H1 (cell line): ENCODE measurements at regions not wholly inside any gene's neighbourhood (a gene's known extent, or its start where the extent isn't known, plus 50 kb on each side); places are given as distances from the start of the nearest gene placed in this dataset.

Experiments
- ASH2L ChIP-seq: fragments of 200-600, 300-600 bp; sonication (generic); IDR thresholded peaks from one replicate; pipeline ENCODE4 v1.7.1; 2017; ENCODE audit warnings: low read length
- EGR1 ChIP-seq: IDR thresholded peaks from 2 replicates; pipeline ENCODE4 v1.6.1; 2011; ENCODE audit warnings: low read depth, low read length, borderline replicate concordance
- EP300 ChIP-seq, 2 experiments: IDR thresholded peaks; 1 replicate in 1 of 2; 2 replicates in 1 of 2; pipeline ENCODE4 v1.6.1; 2011 to 2012; ENCODE audit warnings: low read depth in 2 of 2, low read length in 2 of 2, mild to moderate bottlenecking in 2 of 2, borderline replicate concordance in 1 of 2, inconsistent platforms in 1 of 2, moderate library complexity in 1 of 2
- GABPA ChIP-seq: IDR thresholded peaks from 2 replicates; pipeline ENCODE4 v1.6.1; 2011; ENCODE audit warnings: mild to moderate bottlenecking, low read length, moderate library complexity, borderline replicate concordance; ENCODE audit not compliant: insufficient read depth
- HDAC6 ChIP-seq: IDR thresholded peaks from one replicate; pipeline ENCODE4 v1.7.1; 2012; ENCODE audit warnings: low read depth, mild to moderate bottlenecking, inconsistent platforms, low read length, moderate library complexity
- POLR2A ChIP-seq, 2 experiments: IDR thresholded peaks; 1 replicate in 1 of 2; 2 replicates in 1 of 2; pipeline ENCODE4 v1.6.1; 2011; ENCODE audit warnings: low read depth in 2 of 2, low read length in 2 of 2, mild to moderate bottlenecking in 2 of 2; ENCODE audit errors: control extremely low read depth in 1 of 2
- POLR2AphosphoS5 ChIP-seq: IDR thresholded peaks from 2 replicates; pipeline ENCODE4 v1.6.1; 2011; ENCODE audit warnings: low read depth, low read length
- RAD21 ChIP-seq, 2 experiments: IDR thresholded peaks in 1 of 2; conservative IDR thresholded peaks in 1 of 2; 2 replicates each; pipeline ENCODE4 v1.6.1; 2011; ENCODE audit warnings: low read depth in 2 of 2, low read length in 2 of 2, improper control_type of control experiment in 1 of 2, inconsistent platforms in 1 of 2, mild to moderate bottlenecking in 1 of 2, moderate library complexity in 1 of 2
- SIN3A ChIP-seq, 2 experiments: IDR thresholded peaks in 1 of 2; conservative IDR thresholded peaks in 1 of 2; 2 replicates each; pipeline ENCODE4 v1.6.1; 2011 to 2012; ENCODE audit warnings: low read length in 2 of 2, improper control_type of control experiment in 1 of 2, low read depth in 1 of 2, mild to moderate bottlenecking in 1 of 2
- SIRT6 ChIP-seq: IDR thresholded peaks from one replicate; pipeline ENCODE4 v1.7.1; 2012; ENCODE audit warnings: low read length, inconsistent platforms
- TEAD4 ChIP-seq: IDR thresholded peaks from 2 replicates; pipeline ENCODE4 v1.6.1; 2012; ENCODE audit warnings: low read depth, low read length, inconsistent platforms, mixed read lengths
- YY1 ChIP-seq: IDR thresholded peaks from 2 replicates; pipeline ENCODE4 v1.6.1; 2011; ENCODE audit warnings: low read depth, mild to moderate bottlenecking, low read length
- TF ChIP-seq, protein P1 (sequence below), 3 experiments: IDR thresholded peaks; 1 replicate in 2 of 3; 2 replicates in 1 of 3; pipeline versions ENCODE4 v1.5.1 to v1.6.1; 2011; ENCODE audit warnings: low read length in 3 of 3, mild to moderate bottlenecking in 3 of 3, inconsistent platforms in 2 of 3, low read depth in 1 of 3, moderate library complexity in 1 of 3; ENCODE audit not compliant: insufficient read depth in 1 of 3; ENCODE audit errors: control extremely low read depth in 1 of 3
- TF ChIP-seq, protein P2 (sequence below): IDR thresholded peaks from 2 replicates; pipeline ENCODE4 v1.6.1; 2012; ENCODE audit warnings: inconsistent platforms

GRCh38 chr10:60717852-60718251 lies 60.4 kb upstream of the CDK1 start:
- TF ChIP-seq SIRT6 (no peak), POLR2A (IDR thresholded peaks at IDR 0.05; ENCODE audit: control extremely low read depth in 1 of 2, low read depth in 2 of 2, low read length in 2 of 2) (no peak), YY1 (no peak), EP300 (IDR thresholded peaks at IDR 0.05; ENCODE audit: borderline replicate concordance in 1 of 2, low read depth in 2 of 2, low read length in 2 of 2) (no peak), HDAC6 (no peak), SIN3A (conservative IDR thresholded peaks at IDR 0.05 in 1 of 2, IDR thresholded peaks at IDR 0.05 in 1 of 2; ENCODE audit: low read depth in 1 of 2, low read length in 2 of 2) (no peak), ASH2L (no peak), RAD21 (IDR thresholded peaks at IDR 0.05 in 1 of 2, conservative IDR thresholded peaks at IDR 0.05 in 1 of 2; ENCODE audit: low read depth in 2 of 2, low read length in 2 of 2) (no peak), GABPA (no peak), TEAD4 (no peak), EGR1 (no peak), POLR2AphosphoS5 (no peak)
- TF ChIP-seq, protein P1, sequence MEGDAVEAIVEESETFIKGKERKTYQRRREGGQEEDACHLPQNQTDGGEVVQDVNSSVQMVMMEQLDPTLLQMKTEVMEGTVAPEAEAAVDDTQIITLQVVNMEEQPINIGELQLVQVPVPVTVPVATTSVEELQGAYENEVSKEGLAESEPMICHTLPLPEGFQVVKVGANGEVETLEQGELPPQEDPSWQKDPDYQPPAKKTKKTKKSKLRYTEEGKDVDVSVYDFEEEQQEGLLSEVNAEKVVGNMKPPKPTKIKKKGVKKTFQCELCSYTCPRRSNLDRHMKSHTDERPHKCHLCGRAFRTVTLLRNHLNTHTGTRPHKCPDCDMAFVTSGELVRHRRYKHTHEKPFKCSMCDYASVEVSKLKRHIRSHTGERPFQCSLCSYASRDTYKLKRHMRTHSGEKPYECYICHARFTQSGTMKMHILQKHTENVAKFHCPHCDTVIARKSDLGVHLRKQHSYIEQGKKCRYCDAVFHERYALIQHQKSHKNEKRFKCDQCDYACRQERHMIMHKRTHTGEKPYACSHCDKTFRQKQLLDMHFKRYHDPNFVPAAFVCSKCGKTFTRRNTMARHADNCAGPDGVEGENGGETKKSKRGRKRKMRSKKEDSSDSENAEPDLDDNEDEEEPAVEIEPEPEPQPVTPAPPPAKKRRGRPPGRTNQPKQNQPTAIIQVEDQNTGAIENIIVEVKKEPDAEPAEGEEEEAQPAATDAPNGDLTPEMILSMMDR (IDR thresholded peaks at IDR 0.05; ENCODE audit: control extremely low read depth in 1 of 3, insufficient read depth in 1 of 3, low read depth in 1 of 3, low read length in 3 of 3): no peak
- TF ChIP-seq, protein P2, sequence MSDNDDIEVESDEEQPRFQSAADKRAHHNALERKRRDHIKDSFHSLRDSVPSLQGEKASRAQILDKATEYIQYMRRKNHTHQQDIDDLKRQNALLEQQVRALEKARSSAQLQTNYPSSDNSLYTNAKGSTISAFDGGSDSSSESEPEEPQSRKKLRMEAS: no peak
